Type B pancreatic cell (in vitro differentiated cells): ENCODE measurements at regions not wholly inside any gene's neighbourhood (a gene's known extent, or its start where the extent isn't known, plus 50 kb on each side); places are given as distances from the start of the nearest gene placed in this dataset.

Experiments used
- DNase-seq: peaks from one replicate; pipeline ENCODE4 v3.0.0; 2021; ENCODE audit warnings: mixed read lengths; ENCODE audit not compliant: unreplicated experiment; ENCODE audit errors: extremely low spot score
- H3K27ac Mint-ChIP-seq: 2 replicates; pipeline ENCODE4 v1.8.0; 2021; ENCODE audit warnings: mild to moderate bottlenecking, mixed read lengths
- H3K27me3 Mint-ChIP-seq: 2 replicates; pipeline ENCODE4 v1.8.0; 2021; ENCODE audit warnings: mixed read lengths
- H3K36me3 Mint-ChIP-seq: 2 replicates; pipeline ENCODE4 v1.8.0; 2021; ENCODE audit warnings: mixed read lengths
- H3K4me1 Mint-ChIP-seq: one replicate; pipeline ENCODE4 v1.8.0; 2021; ENCODE audit warnings: mixed read lengths; ENCODE audit not compliant: unreplicated experiment
- H3K4me3 Mint-ChIP-seq: 2 replicates; pipeline ENCODE4 v1.8.0; 2021; ENCODE audit warnings: mild to moderate bottlenecking, mixed read lengths
- H3K9me3 Mint-ChIP-seq: 2 replicates; pipeline ENCODE4 v1.8.0; 2021; ENCODE audit warnings: mixed read lengths
- CTCF ChIP-seq: fragments of 200-600 bp; sonication (generic); conservative IDR thresholded peaks from 2 replicates; pipeline ENCODE4 v1.5.0; 2021; ENCODE audit warnings: antibody characterized with exemption, mild to moderate bottlenecking

- Mint-ChIP-seq H3K27ac (no peak overlapping the region), H3K36me3 (no peaks in the 10 kb centered on the region), H3K27me3 (no peaks in the 10 kb centered on the region), H3K4me3 (no peak overlapping the region), H3K9me3 (no peaks in the 10 kb centered on the region), H3K4me1 (no peaks in the 10 kb centered on the region)
- no peak for TF ChIP-seq CTCF
- DNase-seq: no peak
These were observed 108.3 kb upstream of the TTC34 start for GRCh38 chr1:2909797-2910196.

GRCh38 chr1:2910211-2910610, 108.7 kb upstream of the TTC34 start:
- TF ChIP-seq CTCF: no peak
- Mint-ChIP-seq H3K4me3 (no peak overlapping the region), H3K36me3 (no peaks in the 10 kb centered on the region), H3K27ac (no peak overlapping the region), H3K4me1 (no peaks in the 10 kb centered on the region), H3K27me3 (no peaks in the 10 kb centered on the region), H3K9me3 (no peaks in the 10 kb centered on the region)
- DNase-seq: no peak

- no peak overlapping the region for H3K27ac Mint-ChIP-seq
- H3K4me1 Mint-ChIP-seq: no peaks in the 10 kb centered on the region
- no peak overlapping the region for H3K4me3 Mint-ChIP-seq
- TF ChIP-seq CTCF: no peak
- H3K27me3 Mint-ChIP-seq: no peaks in the 10 kb centered on the region
- H3K36me3 Mint-ChIP-seq: peaks cover 4% of the 10 kb centered on the region
- DNase-seq: no peak
- peaks cover 6% of the 10 kb centered on the region for H3K9me3 Mint-ChIP-seq
These were observed 109.7 kb upstream of the ACTRT2 start for GRCh38 chr1:2911421-2912178.

GRCh38 chr1:2912424-2913061, 108.7 kb upstream of the ACTRT2 start:
- peaks cover 6% of the 10 kb centered on the region for H3K9me3 Mint-ChIP-seq
- H3K27me3 Mint-ChIP-seq: no peaks in the 10 kb centered on the region
- no peaks in the 10 kb centered on the region for H3K4me1 Mint-ChIP-seq
- H3K4me3 Mint-ChIP-seq: no peak overlapping the region
- no peak for DNase-seq
- H3K36me3 Mint-ChIP-seq: peaks cover 4% of the 10 kb centered on the region
- H3K27ac Mint-ChIP-seq: no peak overlapping the region
- no peak for TF ChIP-seq CTCF

GRCh38 chr1:2913091-2913490, 108.2 kb upstream of the ACTRT2 start:
- DNase-seq: no peak
- Mint-ChIP-seq H3K27me3 (no peaks in the 10 kb centered on the region), H3K4me3 (no peak overlapping the region), H3K9me3 (peaks cover 6% of the 10 kb centered on the region), H3K27ac (no peak overlapping the region), H3K4me1 (no peaks in the 10 kb centered on the region), H3K36me3 (peaks cover 4% of the 10 kb centered on the region)
- TF ChIP-seq CTCF: no peak
